ENCODE measurements at regions not wholly inside any gene's neighbourhood (a gene's known extent, or its start where the extent isn't known, plus 50 kb on each side); places are given as distances from the start of the nearest gene placed in this dataset.

DNA sequence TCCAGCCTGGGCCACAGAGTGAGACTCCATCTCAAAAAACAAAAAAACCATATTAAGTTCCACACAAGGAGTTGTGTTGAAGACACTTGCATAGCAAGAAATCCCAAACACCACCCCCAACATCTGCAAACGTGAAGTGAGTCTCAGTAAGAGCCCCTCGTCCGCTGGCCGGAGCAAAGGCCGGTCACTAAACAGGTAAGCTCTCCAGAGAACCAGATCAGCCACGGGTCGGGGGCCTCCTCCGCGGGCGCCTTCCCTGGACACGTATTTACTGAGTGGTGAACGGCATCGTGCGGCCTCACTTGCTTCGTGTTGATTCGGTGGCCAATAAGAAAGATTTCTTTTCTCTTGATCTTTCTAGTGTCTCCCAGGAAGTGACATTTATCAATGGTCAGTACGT lies 93.6 kb downstream of the MRPL36 start:
- DNase-seq (ENCODE audit: low read depth in 2 of 2): no peak

DNA sequence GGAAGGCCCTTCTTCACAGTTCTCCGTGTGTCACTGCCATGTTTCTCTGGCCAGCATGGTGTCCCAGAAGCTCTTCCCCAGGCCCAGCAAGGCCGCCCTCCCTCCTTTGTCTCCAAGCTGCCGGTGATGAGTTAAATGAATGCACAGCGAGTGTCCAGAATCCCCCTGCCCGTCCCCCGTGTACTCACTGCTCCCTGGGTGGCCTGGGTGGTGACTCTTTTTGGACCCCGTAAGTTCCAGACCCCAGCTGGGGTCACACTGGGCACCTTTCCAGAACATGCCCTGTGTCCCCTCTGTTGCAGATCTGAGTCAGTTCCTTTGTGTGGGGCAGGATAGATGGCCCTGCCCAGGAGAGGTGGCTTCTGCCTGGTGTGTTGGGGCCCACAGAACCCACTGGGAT lies 95.0 kb downstream of the MRPL36 start:
- DNase-seq (ENCODE audit: low read depth in 2 of 2): no peak

DNA sequence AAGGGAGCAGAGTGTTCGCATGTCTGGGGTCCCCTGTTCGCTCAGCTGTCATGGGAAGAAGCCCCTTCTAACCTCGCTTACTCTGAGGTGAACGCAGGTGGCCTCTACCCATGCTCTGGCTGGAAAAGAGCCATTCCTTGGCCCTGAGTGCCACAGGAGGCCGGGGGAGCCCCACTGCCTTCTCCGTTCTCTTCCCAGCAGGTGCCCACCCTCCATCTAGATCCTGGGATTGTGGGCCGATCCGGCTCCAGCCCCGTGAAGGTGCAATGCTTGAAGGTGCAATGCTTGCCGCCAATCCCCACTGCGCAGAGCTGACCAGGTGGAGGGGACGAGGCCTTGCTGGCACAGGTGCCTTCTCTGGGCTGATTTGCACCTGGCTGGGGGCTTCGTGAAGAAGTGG lies 95.4 kb downstream of the MRPL36 start:
- no peak for DNase-seq (ENCODE audit: low read depth in 2 of 2)

DNA sequence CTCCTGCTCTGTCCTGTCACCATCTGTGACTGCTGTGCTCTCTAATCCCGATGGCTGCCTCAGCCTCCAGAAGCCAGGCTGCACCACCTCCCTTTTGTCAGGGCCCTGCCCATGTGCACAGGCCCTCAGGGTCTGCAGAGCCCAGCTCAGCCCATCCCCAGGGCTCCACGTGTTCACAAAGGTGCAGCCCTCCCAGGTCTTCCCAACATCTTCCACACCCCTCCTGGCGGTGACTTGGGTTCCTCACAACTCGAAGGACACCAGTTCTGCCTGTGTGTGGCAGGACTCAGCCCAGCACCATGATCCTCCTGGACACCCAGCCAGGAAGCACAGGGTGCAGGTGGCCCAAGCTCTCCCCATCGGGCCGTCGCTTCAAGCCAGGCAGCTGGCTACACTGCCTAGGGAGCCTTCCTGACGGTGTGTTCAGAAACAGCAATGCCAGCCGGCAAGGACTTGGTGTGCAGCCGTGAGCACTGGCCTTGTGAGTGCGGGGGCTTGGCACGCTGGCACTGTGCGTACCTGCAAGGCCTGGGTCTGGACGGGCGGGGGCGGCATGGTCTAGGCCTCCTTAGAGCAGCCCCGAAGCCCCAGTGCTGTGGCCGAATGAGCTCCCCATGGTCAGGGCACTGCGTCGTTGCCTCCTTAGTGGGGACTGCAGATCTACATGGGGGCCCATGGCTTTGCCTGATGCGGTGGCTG lies 96.1 kb downstream of the MRPL36 start:
- no peak for DNase-seq (ENCODE audit: low read depth in 2 of 2)

DNA sequence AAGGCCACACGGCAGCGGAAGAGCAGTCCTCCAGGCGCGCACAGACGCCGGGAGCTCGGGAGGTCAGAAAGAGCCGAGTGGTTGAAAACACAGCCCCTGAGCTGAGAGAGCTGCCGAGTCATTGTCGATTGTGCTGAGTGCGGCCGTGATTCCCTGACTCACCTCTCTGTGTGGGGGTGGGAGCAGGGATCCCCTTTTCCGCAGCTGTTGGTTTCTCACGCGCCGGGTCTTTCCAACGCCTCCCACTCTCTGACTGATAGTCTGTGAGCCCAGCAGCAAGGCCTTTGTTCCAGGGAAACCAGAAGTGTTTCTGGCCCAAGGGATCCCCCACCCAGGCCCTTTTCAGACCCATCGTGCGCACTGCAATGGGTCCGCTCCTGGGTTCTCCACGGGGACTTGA lies 97.3 kb downstream of the MRPL36 start:
- DNase-seq (ENCODE audit: low read depth in 2 of 2): no peak

DNA sequence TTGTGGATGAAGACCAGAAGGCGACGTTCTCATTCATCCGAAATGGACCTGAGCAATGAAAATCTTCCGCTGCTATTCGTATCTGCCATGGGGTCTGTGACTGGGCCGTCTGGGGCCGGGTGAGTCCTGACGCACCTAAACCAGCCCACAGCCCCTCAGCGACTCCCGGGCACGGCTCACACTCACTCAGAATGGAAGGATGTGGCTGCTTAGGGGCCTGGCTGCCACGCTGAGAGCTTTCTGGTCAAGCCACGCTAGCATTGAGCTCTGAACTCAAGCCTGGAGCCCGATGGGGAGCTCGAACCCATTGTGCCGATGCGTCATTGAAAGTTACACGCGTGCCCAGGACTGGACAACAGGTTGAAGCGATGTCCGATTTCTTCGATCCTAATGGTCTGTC lies 97.8 kb downstream of the MRPL36 start:
- no peak for DNase-seq (ENCODE audit: low read depth in 2 of 2)

DNA sequence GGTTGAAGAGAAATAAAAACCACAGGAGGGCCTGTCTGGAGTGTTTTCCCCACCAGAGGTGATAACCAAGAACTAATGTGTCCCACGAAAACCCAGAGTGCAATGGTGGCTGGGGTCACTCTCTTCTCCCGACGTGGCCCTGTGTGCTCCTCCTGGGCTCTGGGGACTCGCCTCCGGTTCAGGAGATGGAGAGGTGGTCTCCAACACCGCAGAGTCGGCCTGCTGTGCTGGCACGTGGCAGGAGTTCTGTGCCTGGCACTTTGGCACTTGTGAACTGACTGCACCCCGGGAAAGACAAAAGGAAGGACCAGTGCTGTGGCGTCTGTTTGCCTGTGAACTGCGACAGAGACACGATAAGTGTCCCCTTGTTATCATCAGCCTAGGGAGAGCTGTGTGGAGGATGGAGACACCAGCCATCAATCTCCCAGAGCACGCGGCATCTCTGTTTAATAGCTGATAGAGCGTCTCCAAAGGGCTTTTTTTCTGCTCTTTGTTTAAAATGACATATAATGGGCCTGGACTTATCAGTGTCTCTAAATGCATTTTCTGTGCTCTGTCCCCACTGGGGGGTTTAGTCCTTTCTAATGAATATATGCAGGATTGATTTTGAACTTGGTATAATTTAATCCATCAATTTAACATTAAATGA lies 98.3 kb downstream of the MRPL36 start:
- DNase-seq (ENCODE audit: low read depth in 2 of 2): no peak

DNA sequence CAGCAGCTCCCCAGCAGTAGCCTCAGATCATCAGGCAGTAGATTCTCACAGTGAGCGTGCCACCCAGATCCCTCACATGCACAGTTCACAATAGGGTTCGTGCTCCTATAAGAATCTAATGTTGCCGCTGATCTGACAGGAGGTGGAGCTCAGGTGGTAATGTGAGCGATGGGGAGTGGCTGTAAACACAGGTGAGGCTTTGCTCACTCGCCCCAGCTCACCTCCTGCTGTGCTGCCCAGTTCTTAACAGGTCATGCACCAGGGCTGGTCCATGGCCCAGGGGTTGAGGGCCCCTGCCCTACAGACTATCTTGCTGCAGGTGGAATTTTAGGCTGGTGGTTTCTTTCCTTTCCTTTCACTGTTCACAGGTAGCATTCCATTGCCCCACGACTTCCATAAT lies 100.2 kb downstream of the MRPL36 start:
- DNase-seq (ENCODE audit: low read depth in 2 of 2): no peak

DNA sequence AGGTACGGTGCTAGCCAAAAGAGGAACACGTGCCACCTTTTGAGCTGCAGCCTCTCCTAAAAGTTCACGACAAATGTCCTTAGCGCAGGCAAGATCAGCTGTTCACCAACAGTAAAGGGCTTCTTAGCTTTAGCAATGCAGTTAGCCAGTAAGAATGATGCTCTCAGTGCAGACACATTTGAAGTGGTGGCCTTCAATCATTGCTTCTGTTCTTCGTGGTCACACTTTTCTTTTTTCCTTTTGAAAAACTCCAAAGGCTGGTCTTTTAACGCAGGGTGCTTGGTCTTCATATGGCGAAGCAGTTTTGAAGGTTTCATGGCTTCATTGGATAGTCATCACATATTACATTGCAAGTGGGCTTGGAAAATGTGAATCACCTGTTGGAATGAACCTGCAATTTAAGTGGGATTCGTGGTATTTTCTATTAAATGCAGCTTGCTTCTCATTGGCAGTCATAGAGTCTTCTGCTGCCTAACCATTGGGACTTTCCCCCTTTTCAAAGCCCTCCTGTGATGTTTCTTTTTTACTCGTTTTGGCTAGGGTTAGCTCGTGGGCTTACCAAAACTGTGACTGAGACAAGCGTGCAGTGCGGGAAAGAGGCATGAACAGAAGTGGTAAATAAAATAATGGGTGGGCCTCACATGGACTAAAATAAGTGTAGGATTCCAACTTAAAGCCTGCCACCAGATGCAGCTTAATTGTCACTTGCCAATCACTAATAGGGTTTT lies 100.9 kb downstream of the MRPL36 start:
- DNase-seq (ENCODE audit: low read depth in 2 of 2): no peak

DNA sequence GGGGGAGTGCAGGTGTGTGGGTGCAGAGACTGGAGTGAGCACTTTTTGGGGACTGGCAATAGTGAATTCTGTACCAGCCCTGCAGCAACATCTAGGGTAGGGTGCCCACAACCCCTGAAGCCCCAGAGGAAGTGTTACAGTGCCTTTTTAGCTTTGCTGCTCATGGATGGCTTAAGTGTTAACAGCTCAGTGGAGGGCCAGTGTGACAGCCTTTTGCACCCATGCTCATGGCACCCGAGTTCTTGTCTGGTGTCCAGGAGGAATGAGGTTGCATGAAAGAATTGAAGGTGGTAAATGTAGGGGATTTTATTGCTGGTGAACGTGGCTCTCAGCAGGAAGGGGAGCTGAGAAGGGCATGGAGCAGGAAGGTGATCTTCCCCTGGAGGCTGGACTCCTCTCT lies 107.3 kb downstream of the MRPL36 start:
- no peak for DNase-seq (ENCODE audit: low read depth in 2 of 2)

DNA sequence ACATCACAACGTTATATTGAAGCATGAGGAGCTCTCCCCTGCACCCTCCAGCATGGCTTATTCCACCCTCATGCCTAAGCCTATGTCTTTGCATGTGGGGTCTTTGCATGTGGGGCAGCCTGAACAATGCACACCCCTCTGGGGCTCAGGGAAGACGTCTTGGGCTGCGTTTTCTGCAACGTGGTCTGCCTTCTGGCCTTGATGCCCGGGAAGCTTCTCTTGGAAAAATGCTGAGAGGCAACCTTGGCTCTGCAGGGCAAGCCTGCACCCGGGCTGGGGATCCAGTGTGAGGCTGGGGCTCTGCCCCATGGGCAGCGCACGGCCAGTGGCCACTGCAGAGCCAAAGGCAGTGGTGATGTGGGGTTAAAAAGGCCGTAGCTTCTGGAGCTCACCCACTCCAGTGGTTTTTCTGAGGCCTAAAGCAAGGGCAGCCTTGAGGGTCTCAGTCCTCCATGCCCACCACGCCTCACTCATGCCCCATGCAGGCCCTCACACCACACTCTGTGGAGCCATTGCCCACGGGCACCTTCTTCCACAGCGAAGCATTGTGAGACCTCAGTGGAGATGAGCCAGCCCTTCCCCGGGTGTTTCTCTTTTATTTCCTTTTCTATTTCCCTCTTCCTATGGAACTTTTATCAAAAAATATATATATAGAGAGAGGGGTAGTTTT lies 112.2 kb downstream of the MRPL36 start:
- DNase-seq (ENCODE audit: low read depth in 2 of 2): no peak

DNA sequence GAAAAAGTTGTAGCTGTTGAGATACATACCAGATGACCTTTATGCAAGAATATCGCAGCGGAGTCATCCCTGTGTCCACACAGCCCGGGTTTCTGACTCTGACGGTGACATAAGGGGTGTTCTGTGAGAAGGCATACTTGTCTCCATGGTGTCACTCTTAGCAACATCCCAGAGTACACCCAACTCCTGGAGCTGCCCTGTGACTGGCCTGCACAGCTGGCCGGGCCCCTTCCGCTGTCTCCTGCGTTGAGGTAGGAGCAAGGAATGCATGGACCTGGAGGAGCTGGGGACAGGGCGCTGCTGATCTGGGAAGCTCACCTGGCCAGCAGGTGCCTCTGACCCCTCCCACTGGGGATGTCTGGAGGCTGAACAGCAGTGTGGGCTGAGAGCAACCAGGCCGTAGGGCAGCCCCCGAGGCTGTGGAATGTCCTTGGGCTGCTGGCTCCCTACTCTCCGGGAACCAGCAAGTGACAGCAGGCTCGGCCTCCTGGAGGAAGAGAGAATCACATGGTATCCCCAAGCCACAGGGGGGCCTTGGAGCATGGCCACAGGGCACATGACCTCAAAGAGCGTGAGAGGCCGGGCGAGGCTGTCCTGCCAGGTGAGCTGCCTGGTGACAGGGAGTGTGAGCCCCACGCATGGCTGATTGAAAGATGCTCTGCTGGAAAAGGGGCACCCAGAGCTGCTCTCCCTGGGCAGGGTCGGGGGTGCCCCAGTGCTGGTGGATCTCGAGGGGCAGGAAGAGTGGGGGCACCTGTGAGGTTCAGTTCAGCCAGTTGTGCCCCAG lies 113.4 kb downstream of the MRPL36 start:
- DNase-seq (ENCODE audit: low read depth in 2 of 2): no peak

DNA sequence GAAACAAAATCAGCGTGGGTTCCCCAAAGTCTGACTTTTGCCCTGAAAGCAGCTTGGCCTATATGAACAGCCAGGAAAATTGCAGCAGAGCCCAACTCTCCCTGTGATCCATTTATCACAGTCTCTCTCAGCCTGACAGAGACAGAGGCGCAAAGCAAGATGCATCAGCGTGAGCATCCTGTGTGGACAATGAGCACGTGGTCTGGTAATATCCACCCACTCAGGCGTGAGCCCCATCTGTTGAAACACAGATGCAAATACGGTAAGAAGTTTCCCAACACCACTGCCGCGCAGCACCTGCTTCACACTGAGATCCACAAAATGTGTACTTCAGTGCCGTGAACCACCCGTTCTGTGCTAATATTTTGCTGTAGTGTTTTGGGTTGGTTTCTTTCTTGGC lies 114.6 kb downstream of the MRPL36 start:
- no peak for DNase-seq (ENCODE audit: low read depth in 2 of 2)

DNA sequence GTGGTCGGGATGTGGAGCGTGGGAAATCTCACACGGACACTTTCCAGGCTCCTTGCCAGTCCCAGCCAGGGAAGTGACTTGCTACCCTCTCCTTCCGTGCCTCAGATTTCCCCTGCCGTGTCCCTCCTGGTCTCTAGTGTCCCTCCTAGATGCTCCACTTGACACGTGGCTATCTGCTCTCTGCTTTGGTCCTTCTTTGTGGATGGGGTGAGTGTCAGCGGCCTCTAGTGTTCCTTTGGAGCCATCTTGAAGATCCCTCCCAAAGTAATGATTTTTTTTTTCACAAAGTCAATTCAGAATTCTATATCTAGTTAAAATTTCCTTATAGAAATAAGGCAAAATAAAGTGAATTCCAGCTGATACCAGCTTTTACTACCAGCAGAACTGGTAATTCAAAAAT lies 117.7 kb downstream of the MRPL36 start:
- no peak for DNase-seq (ENCODE audit: low read depth in 2 of 2)

DNA sequence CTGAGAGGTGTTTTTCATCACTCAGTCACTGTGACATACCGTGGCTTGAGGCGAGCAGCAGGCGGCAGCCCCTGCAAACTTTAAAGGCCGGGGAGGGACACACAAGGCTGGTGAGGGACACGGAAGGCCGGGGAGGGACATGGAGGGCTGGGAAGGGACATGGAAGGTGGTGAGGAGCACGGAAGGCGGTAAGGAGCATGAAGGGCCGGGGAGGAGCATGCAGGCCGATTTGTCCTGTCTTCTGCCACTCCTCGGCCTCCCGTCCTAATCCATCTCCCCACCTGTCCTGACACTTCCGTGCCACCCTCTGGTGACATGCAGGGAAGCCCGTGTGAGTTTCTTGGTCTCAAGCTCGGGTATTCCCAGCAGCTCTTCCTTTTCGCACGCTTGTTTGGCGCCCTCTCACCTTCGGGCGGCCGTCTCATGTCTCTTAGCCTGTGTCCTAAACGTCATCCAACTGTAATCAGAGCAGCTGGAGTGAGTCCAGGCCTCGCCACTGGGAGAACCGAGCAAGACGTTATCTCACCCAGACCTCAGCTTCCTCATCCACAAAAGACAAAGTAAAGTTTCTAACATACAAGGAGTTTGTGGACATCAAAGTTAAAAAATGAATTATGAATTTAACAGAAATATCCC lies 126.5 kb downstream of the MRPL36 start:
- DNase-seq (ENCODE audit: low read depth in 2 of 2): no peak

DNA sequence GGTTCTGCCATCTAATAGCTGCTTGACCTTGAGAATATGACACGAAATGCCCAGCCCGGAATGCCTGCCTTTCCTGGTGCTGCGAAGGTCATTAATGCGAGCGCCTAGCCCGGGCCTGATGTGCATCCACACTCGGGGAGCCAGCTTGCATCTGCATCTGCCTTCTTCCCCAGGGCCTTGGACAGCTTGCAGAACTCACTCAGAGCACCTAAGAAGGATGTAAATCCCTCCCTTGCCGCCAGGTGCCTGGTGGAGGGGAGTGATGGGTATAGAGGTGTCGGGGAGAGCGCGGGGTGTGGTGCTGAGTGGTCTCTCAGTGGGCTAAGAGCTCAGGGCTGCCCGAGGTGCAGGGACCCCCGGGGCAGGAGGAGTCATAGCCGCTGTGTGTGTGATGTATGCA lies 127.2 kb downstream of the MRPL36 start:
- no peak for DNase-seq (ENCODE audit: low read depth in 2 of 2)

DNA sequence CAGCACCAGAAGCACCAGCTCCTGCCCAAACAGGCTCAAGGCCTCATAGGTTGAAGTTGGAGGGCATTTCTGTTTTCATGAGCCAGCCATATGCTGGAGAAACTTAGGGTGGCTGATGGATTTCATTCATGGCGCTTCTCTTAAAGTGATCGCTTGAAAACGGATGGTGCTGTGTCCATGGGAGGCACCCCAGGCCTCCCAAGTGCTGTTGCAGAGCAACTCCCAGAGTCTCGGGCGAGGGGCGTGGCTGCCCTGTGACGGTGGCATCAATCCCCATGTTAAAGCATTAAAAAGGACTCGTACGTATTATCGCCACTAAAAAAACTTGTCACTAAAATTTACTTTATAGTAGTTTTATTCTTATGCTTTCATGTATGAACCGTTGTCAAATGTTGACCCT lies 128.3 kb downstream of the MRPL36 start:
- no peak for DNase-seq (ENCODE audit: low read depth in 2 of 2)

DNA sequence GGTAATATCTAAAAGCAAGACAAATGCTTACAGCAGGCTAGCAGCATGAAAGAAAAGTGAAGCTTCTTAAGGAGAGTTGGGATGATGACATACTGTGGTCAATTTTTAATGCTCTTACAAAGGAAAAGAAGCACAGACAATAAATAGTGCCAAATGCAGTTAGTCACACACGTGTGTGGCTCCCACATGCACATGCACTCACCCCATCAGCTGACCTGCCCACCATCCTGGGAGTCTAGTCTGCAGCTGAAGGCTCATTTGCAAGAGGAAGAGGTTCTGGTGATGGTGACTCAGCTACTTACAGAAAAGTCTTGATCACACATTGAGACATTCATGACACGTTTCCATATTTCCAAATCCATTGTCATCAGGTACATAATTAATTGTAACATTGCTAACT lies 129.3 kb downstream of the MRPL36 start:
- no peak for DNase-seq (ENCODE audit: low read depth in 2 of 2)

DNA sequence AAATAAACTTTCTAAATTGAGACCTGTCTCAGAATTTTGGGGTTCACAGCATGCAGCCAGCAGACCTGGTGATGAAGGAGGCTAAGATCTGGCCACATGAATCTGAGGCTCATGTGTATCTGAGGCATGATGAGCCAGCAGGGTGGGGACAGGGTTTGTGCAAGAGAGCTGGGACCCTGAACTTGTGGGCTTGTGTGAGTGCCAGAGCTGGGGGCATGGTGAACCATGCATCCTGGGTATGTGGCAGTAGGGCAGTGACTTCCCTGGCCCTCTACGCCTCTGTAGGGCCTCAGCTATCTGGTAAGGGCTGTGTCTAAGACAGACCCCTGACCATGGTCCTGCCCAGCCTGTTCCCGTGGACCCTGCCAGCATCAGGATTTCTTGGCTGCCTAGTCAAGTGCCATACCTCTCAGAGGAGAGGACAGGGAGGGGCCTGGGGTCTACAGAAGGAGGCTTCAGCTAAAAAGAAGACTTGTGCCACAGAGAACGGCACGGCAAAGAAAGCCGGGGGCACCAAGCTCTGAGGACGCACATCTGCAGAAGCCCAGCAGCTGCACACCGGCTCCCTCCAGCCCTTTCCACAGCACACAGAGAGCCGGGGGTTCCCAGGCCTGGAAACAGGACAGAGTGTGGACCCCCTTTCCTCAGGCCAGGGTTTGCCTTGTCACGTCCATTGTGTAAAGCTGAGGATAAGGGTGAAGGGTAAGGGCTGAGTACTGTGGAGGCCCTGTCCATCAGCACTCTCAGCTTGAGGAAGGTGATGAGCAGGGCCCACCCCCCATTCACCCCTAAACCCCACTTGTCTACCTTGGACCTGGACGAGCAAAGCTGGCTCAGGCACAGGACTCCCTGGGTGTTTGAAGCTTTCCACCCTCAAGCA lies 130.1 kb downstream of the MRPL36 start:
- no peak for DNase-seq (ENCODE audit: low read depth in 2 of 2)

DNA sequence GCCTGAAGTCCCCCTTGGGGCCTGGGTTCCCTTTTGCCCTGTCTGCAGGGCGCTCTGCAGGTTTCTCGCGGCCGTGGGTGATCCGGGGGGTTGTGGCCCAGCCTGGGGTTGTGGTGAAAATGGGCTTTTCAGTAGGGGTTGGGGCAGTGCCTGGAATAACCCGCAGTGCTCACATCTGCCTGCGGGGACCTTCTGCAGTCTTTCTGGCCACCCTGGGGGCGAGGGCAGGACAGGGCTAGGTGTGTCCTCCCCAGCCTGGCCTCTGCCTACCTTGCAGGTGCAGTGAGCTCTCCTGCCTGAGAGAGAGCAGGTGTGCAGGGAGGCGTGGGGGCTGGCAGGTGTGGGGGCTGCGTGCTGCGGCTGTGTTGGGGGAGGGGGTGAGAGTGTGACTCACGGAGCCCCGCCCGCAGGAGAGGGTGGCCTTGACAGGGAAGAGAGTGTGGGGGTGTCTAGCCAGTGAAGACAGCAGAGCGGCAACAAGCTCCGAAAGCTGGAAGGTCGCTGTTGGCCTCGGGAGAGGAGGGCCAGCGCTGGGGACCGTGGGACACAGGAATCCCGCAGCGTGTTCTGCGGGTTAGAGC lies 131.4 kb downstream of the MRPL36 start:
- DNase-seq (ENCODE audit: low read depth in 2 of 2): no peak
